Cardiac muscle cell (in vitro differentiated cells and primary cell): ENCODE measurements at regions not wholly inside any gene's neighbourhood (a gene's known extent, or its start where the extent isn't known, plus 50 kb on each side); places are given as distances from the start of the nearest gene placed in this dataset.
A peak's percentile ranks its signal among the peaks of the same experiment; 100 is the strongest.

Experiments
- DNase-seq, 2 donors: peaks; one replicate each; pipeline versions ENCODE4 v3.0.0 to v3.0.0-alpha.2; 2010 to 2017; ENCODE audit warnings: low read depth in 1 of 2, low spot score in 1 of 2
- H3K27ac ChIP-seq: fragments of 200-600 bp; sonication (generic); 2 replicates; pipeline ENCODE4 v1.5.1; 2016
- H3K27me3 ChIP-seq: fragments of 200-600 bp; sonication (generic); 2 replicates; pipeline ENCODE4 v1.6.0; 2016; ENCODE audit warnings: control low read depth
- H3K36me3 ChIP-seq: fragments of 200-600 bp; sonication (generic); 2 replicates; pipeline ENCODE4 v1.5.1; 2016; ENCODE audit warnings: control low read depth
- H3K4me1 ChIP-seq: fragments of 200-600 bp; sonication (generic); 2 replicates; pipeline ENCODE4 v1.8.1; 2017; ENCODE audit warnings: low read depth, mild to moderate bottlenecking, mixed run types
- H3K4me3 ChIP-seq: fragments of 200-600 bp; sonication (generic); 2 replicates; pipeline ENCODE4 v1.5.1; 2016; ENCODE audit warnings: mild to moderate bottlenecking
- H3K9me3 ChIP-seq: fragments of 200-600 bp; sonication (generic); 2 replicates; pipeline ENCODE4 v1.5.1; 2017; ENCODE audit warnings: low read depth, mild to moderate bottlenecking, control low read depth
- CTCF ChIP-seq: IDR thresholded peaks from 2 replicates; pipeline ENCODE4 v1.5.1; 2012; ENCODE audit warnings: low read depth, mild to moderate bottlenecking, low read length

GRCh38 chr12:89261982-89262381 is 90.3 kb downstream of the DUSP6 start:
- peaks cover 17% of the 10 kb centered on the region for H3K4me1 ChIP-seq
- H3K9me3 ChIP-seq = no peaks in the 10 kb centered on the region

GRCh38 chr12:89260841-89261637 is 91.3 kb downstream of the DUSP6 start:
- no peak overlapping the region for H3K4me3 ChIP-seq
- DNase-seq = no peak
- H3K27me3 ChIP-seq = no peaks in the 10 kb centered on the region
- no peak for TF ChIP-seq CTCF
- H3K9me3 ChIP-seq = no peaks in the 10 kb centered on the region
- H3K4me1 ChIP-seq = peaks cover 16% of the 10 kb centered on the region
- H3K36me3 ChIP-seq = no peaks in the 10 kb centered on the region
- H3K27ac ChIP-seq = peak overlapping the region; percentile 21

More at GRCh38 chr12:89261982-89262381, 90.3 kb downstream of the DUSP6 start:
- Histone ChIP-seq H3K4me3 (no peak overlapping the region), H3K27ac (peak overlapping the region; percentile 67), H3K27me3 (no peaks in the 10 kb centered on the region), H3K36me3 (no peaks in the 10 kb centered on the region)
- peak in 1 of 2 donors; percentile 19 for DNase-seq
- TF ChIP-seq CTCF = no peak

GRCh38 chr12:89259821-89260220 is 92.5 kb downstream of the DUSP6 start:
- H3K27me3 ChIP-seq = no peaks in the 10 kb centered on the region
- H3K4me1 ChIP-seq = peaks cover 16% of the 10 kb centered on the region
- no peak for DNase-seq
- H3K27ac ChIP-seq = no peak overlapping the region
- H3K9me3 ChIP-seq = no peaks in the 10 kb centered on the region
- TF ChIP-seq CTCF = no peak
- no peak overlapping the region for H3K4me3 ChIP-seq
- no peaks in the 10 kb centered on the region for H3K36me3 ChIP-seq

GRCh38 chr12:89258240-89258969 is 93.9 kb downstream of the DUSP6 start:
- Histone ChIP-seq H3K4me3 (no peak overlapping the region), H3K36me3 (no peaks in the 10 kb centered on the region), H3K4me1 (peaks cover 16% of the 10 kb centered on the region), H3K27me3 (no peaks in the 10 kb centered on the region), H3K27ac (no peak overlapping the region), H3K9me3 (no peaks in the 10 kb centered on the region)
- no peak for DNase-seq
- TF ChIP-seq CTCF = no peak

GRCh38 chr12:89257340-89257739 is 95.0 kb downstream of the DUSP6 start:
- H3K4me3 ChIP-seq = no peak overlapping the region
- H3K27me3 ChIP-seq = no peaks in the 10 kb centered on the region
- peaks cover 15% of the 10 kb centered on the region for H3K4me1 ChIP-seq
- H3K36me3 ChIP-seq = no peaks in the 10 kb centered on the region
- H3K9me3 ChIP-seq = no peaks in the 10 kb centered on the region
- no peak for TF ChIP-seq CTCF
- H3K27ac ChIP-seq = no peak overlapping the region
- DNase-seq = no peak
